Upper lobe of right lung (tissue), 1 donor: ENCODE measurements at regions not wholly inside any gene's neighbourhood (a gene's known extent, or its start where the extent isn't known, plus 50 kb on each side); places are given as distances from the start of the nearest gene placed in this dataset.

Source experiments
- ATAC-seq: fragments of 200-7000 bp; cut with Tn5 transposase; one replicate; pipeline ENCODE4 v1.9.1; 2020; ENCODE audit warnings: mild to moderate bottlenecking, moderate library complexity
- DNase-seq: peaks from one replicate; pipeline ENCODE4 v3.0.0-alpha.2; 2020
- H3K27ac ChIP-seq: fragments of 200-600 bp; one replicate; pipeline ENCODE4 v1.8.0; 2022
- H3K27me3 ChIP-seq: fragments of 200-600 bp; one replicate; pipeline ENCODE4 v1.8.0; 2022; ENCODE audit warnings: mild to moderate bottlenecking
- H3K36me3 ChIP-seq: fragments of 200-600 bp; one replicate; pipeline ENCODE4 v1.8.0; 2022
- H3K4me1 ChIP-seq: fragments of 200-600 bp; one replicate; pipeline ENCODE4 v1.8.0; 2022
- H3K4me3 ChIP-seq: fragments of 200-600 bp; one replicate; pipeline ENCODE4 v1.8.0; 2022; ENCODE audit warnings: mild to moderate bottlenecking
- H3K9me3 ChIP-seq: fragments of 200-600 bp; one replicate; pipeline ENCODE4 v1.8.0; 2022
- intact Hi-C: fragments of 100-400 bp; cut with DNase I; formaldehyde crosslinking; loops from one replicate; pipeline ENCODE4 v1.11.0; 2022
- TF ChIP-seq, protein P1 (sequence below): fragments of 200-600 bp; IDR thresholded peaks from one replicate; pipeline ENCODE4 v1.8.0; 2022; ENCODE audit warnings: antibody characterized with exemption
- donor health status: DM: no; HTN: yes; CAD: no; lungs with severe emphysema.

DNA sequence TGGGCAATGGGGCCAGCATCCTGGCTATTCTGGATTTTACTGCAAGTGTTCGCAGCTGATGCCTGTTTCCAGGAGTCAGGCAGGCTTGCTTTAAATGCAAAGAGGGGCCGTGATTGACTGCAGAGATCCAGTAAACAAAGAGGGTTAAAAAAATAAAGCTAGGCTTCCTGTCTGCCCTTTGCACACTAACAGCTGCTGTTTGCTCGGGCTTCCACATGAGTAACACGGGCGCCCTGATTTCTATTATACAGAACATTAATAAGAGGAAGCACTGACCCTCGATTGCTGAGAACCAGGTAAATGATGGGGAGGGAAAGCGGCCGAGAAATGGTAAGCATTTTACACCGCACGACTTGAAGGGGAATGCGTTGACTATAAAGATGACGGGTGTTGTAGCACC is 254.2 kb upstream of the ZNF507 start:
- DNase-seq = no peak
- TF ChIP-seq, protein P1, sequence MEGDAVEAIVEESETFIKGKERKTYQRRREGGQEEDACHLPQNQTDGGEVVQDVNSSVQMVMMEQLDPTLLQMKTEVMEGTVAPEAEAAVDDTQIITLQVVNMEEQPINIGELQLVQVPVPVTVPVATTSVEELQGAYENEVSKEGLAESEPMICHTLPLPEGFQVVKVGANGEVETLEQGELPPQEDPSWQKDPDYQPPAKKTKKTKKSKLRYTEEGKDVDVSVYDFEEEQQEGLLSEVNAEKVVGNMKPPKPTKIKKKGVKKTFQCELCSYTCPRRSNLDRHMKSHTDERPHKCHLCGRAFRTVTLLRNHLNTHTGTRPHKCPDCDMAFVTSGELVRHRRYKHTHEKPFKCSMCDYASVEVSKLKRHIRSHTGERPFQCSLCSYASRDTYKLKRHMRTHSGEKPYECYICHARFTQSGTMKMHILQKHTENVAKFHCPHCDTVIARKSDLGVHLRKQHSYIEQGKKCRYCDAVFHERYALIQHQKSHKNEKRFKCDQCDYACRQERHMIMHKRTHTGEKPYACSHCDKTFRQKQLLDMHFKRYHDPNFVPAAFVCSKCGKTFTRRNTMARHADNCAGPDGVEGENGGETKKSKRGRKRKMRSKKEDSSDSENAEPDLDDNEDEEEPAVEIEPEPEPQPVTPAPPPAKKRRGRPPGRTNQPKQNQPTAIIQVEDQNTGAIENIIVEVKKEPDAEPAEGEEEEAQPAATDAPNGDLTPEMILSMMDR = no peak
- no peaks in the 10 kb centered on the region for H3K36me3 ChIP-seq
- no peaks in the 10 kb centered on the region for H3K27me3 ChIP-seq
- no peaks in the 10 kb centered on the region for H3K4me1 ChIP-seq
- ATAC-seq = no peak
- no peak overlapping the region for H3K27ac ChIP-seq
- no peak overlapping the region for H3K4me3 ChIP-seq
- no peaks in the 10 kb centered on the region for H3K9me3 ChIP-seq
- intact Hi-C loops = no loop called here

DNA sequence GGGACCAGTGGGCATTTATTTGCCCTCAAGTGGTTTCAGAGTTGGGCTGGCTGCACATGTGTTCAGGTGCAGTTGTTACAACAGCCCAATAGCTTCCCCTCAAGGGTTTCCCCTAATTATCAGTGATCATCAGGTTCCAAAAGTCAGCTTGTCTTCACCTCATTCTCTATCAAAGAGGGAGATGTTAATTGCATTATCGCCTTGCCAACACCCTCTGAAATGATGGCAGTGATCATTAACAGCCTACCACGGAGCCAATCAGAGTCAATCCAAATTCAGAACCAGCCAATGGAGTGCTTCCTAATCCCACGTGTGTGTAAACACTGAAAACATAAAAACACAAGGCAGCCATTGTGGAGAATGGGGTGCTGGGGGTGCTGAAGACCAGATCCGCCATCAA is 248.4 kb upstream of the ZNF507 start:
- ATAC-seq (no peak), DNase-seq (no peak)
- Histone ChIP-seq H3K9me3 (no peaks in the 10 kb centered on the region), H3K4me3 (no peak overlapping the region), H3K4me1 (no peaks in the 10 kb centered on the region), H3K27me3 (no peaks in the 10 kb centered on the region), H3K36me3 (no peaks in the 10 kb centered on the region), H3K27ac (no peak overlapping the region)
- intact Hi-C loops = no loop called here
- TF ChIP-seq, protein P1 = no peak

DNA sequence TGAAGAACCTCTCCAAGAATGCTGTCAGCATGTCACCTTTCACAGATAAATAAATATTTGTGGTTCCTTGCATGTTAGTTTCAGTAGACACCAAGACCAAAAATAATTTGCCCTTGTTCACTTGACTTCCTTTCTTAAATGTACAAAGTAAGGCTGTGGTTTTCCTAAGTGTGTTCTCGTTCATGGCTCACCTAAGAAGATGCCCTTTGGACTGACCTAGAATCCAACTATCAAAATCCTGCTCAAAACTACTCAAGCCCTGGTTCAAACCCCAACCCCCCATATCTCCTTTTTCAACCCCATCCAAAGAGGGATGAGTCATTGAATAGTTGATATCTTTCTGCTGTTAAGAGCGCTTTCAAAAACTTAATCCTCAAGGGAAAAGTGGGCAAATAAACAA is 247.8 kb upstream of the ZNF507 start:
- no peaks in the 10 kb centered on the region for H3K36me3 ChIP-seq

GRCh38 chr19:32098968-32099367 is 246.4 kb upstream of the ZNF507 start:
- TF ChIP-seq, protein P1 = no peak
- no peak for ATAC-seq
- no peak overlapping the region for H3K4me3 ChIP-seq
- no peaks in the 10 kb centered on the region for H3K27me3 ChIP-seq
- no peaks in the 10 kb centered on the region for H3K4me1 ChIP-seq
- H3K9me3 ChIP-seq = no peaks in the 10 kb centered on the region
- H3K36me3 ChIP-seq = no peaks in the 10 kb centered on the region
- no peak overlapping the region for H3K27ac ChIP-seq
- DNase-seq = no peak
- intact Hi-C loops = no loop called here

More for the DNA sequence above, 247.8 kb upstream of the ZNF507 start:
- ATAC-seq = no peak
- Histone ChIP-seq H3K27ac (no peak overlapping the region), H3K9me3 (no peaks in the 10 kb centered on the region), H3K4me3 (no peak overlapping the region), H3K27me3 (no peaks in the 10 kb centered on the region), H3K4me1 (no peaks in the 10 kb centered on the region)
- TF ChIP-seq, protein P1 = no peak
- DNase-seq = no peak
- intact Hi-C loops = no loop called here

GRCh38 chr19:32101206-32101605 is 244.2 kb upstream of the ZNF507 start:
- no peak for ATAC-seq
- intact Hi-C loops = no loop called here

More at GRCh38 chr19:32101206-32101605, 244.2 kb upstream of the ZNF507 start:
- no peaks in the 10 kb centered on the region for H3K9me3 ChIP-seq
- H3K4me1 ChIP-seq = no peaks in the 10 kb centered on the region
- H3K36me3 ChIP-seq = no peaks in the 10 kb centered on the region
- no peaks in the 10 kb centered on the region for H3K27me3 ChIP-seq
- DNase-seq = no peak
- no peak overlapping the region for H3K4me3 ChIP-seq
- TF ChIP-seq, protein P1 = no peak
- no peak overlapping the region for H3K27ac ChIP-seq
